K562 (cell line): ENCODE measurements at regions not wholly inside any gene's neighbourhood (a gene's known extent, or its start where the extent isn't known, plus 50 kb on each side); places are given as distances from the start of the nearest gene placed in this dataset.

Experiments used
- ATAC-seq: fragments of 200-7000 bp; cut with Tn5 transposase; 3 replicates; pipeline ENCODE4 v1.9.1; 2020; ENCODE audit warnings: moderate library complexity
- BruUV-seq: library from RNA; stranded (reverse); fragments of 400-500 nt; replicated peaks from 2 replicates; lab custom pipeline; 2021; lab: Mats Ljungman, UMichigan
- CTCF ChIA-PET: fragments of 300-600 bp; formaldehyde crosslinking; extraction: SDS; loops from one replicate; lab custom pipeline; 2021; ENCODE audit warnings: low intra/inter-chr PET ratio; lab: Yijun Ruan, JAX
- POLR2A ChIA-PET: fragments of 300-600, 350-650 bp; sonication (Branson Sonifier 250); formaldehyde crosslinking; extraction: SDS; loops from one replicate; lab custom pipeline; 2021; ENCODE audit warnings: antibody characterized with exemption, inconsistent platforms; lab: Yijun Ruan, JAX
- DNase-seq, 4 experiments: peaks; one replicate each; pipeline versions ENCODE4 v3.0.0 to v3.0.0-alpha.2; 2011 to 2018; ENCODE audit warnings: low spot score in 3 of 4, mixed read lengths in 3 of 4; ENCODE audit errors: extremely low read depth in 1 of 4
- FAIRE-seq: peaks from 2 replicates; lab custom pipeline; 2011; peaks lifted over from hg19 to GRCh38; lab: Jason Lieb, UNC
- H2AFZ ChIP-seq: 2 replicates; pipeline ENCODE4 v1.6.0; 2011; ENCODE audit warnings: low read depth, low read length, control low read depth, inconsistent platforms
- H3K27ac ChIP-seq: fragments of 200-600 bp; 3 replicates; pipeline ENCODE4 v1.8.0; 2011; ENCODE audit warnings: low read depth, mild to moderate bottlenecking, control low read depth, inconsistent platforms, low read length, moderate library complexity, mixed read lengths; ENCODE audit errors: extremely low read depth
- H3K27me3 ChIP-seq, 2 experiments: fragments of 300-600 bp in 1 of 2; 2 replicates in 1 of 2; 3 replicates in 1 of 2; pipeline versions ENCODE4 v1.6.0 to v1.8.0; 2011; ENCODE audit warnings: inconsistent platforms in 2 of 2, low read length in 2 of 2, mild to moderate bottlenecking in 1 of 2, mixed read lengths in 1 of 2, moderate library complexity in 1 of 2; ENCODE audit not compliant: control insufficient read depth in 2 of 2, insufficient read depth in 2 of 2
- H3K36me3 ChIP-seq: fragments of 300-600 bp; 3 replicates; pipeline ENCODE4 v1.8.0; 2011; ENCODE audit warnings: mild to moderate bottlenecking, low read length, inconsistent platforms; ENCODE audit not compliant: control insufficient read depth, insufficient read depth
- H3K4me1 ChIP-seq, 2 experiments: fragments of 200-600 bp in 1 of 2; replicated peaks in 1 of 2; 2 replicates in 1 of 2; 3 replicates in 1 of 2; pipeline versions ENCODE4 v1.5.1 to v1.8.0; 2011; ENCODE audit warnings: inconsistent platforms in 2 of 2, low read length in 2 of 2, mild to moderate bottlenecking in 1 of 2, mixed read lengths in 1 of 2, moderate library complexity in 1 of 2; ENCODE audit not compliant: control insufficient read depth in 2 of 2, insufficient read depth in 2 of 2
- H3K4me2 ChIP-seq: 2 replicates; pipeline ENCODE4 v1.6.1; 2011; ENCODE audit warnings: low read length, control low read depth, inconsistent platforms, mixed read lengths; ENCODE audit not compliant: insufficient read depth
- H3K4me3 ChIP-seq: fragments of 200-600 bp; sonication (generic), shearing (Covaris generic); 2 replicates; pipeline ENCODE4 v1.5.1; 2016; ENCODE audit warnings: control low read depth, inconsistent platforms
- H3K79me2 ChIP-seq: fragments of 200-600 bp; 3 replicates; pipeline ENCODE4 v1.8.0; 2011; ENCODE audit warnings: low read length, inconsistent platforms; ENCODE audit not compliant: control insufficient read depth, insufficient read depth
- H3K9ac ChIP-seq, 2 experiments: 2 replicates each; pipeline versions ENCODE4 v1.6.0 to v1.6.1; 2011; ENCODE audit warnings: low read depth in 2 of 2, low read length in 2 of 2, control low read depth in 1 of 2, inconsistent platforms in 1 of 2, mild to moderate bottlenecking in 1 of 2, mixed read lengths in 1 of 2; ENCODE audit not compliant: insufficient read depth in 1 of 2
- H3K9me1 ChIP-seq: one replicate; pipeline ENCODE4 v1.6.0; 2011; ENCODE audit warnings: inconsistent platforms, mild to moderate bottlenecking, low read length, moderate library complexity; ENCODE audit not compliant: control insufficient read depth, insufficient read depth
- H3K9me3 ChIP-seq: replicated peaks from 2 replicates; pipeline ENCODE4 v1.5.1; 2011; ENCODE audit warnings: low read depth, low read length, inconsistent platforms; ENCODE audit not compliant: control insufficient read depth, insufficient read depth
- H4K20me1 ChIP-seq: replicated peaks from 2 replicates; pipeline ENCODE4 v1.6.1; 2011; ENCODE audit warnings: low read length, inconsistent platforms, mixed read lengths; ENCODE audit not compliant: control insufficient read depth, insufficient read depth
- CBX2 ChIP-seq: fragments of 200-600 bp; sonication (generic); IDR thresholded peaks from one replicate; pipeline ENCODE4 v1.6.1; 2012; ENCODE audit warnings: mild to moderate bottlenecking, low read length, inconsistent platforms; ENCODE audit not compliant: insufficient read depth, poor library complexity, severe bottlenecking
- EHMT2 ChIP-seq: fragments of 450-650 bp; IDR thresholded peaks from 2 replicates; pipeline ENCODE4 v1.6.1; 2018; ENCODE audit warnings: antibody characterized with exemption
- PRPF4 ChIP-seq: fragments of 200-400 bp; formaldehyde crosslinking; IDR thresholded peaks from one replicate; pipeline ENCODE4 v1.6.1; 2017; ENCODE audit warnings: low read length, low read depth, mild to moderate bottlenecking; ENCODE audit not compliant: insufficient read depth, poor library complexity, severe bottlenecking
- SMARCB1 ChIP-seq: IDR thresholded peaks from 2 replicates; pipeline ENCODE4 v1.6.1; 2011; ENCODE audit warnings: improper control_type of control experiment, low read depth; ENCODE audit not compliant: insufficient read length
- ZNF197 ChIP-seq: fragments of 200-800 bp; sonication (Bioruptor generic); IDR thresholded peaks from 2 replicates; pipeline ENCODE4 v1.6.1; 2016; ENCODE audit warnings: low read depth, missing genetic modification characterization, missing compliant biosample characterization
- ZNF3 ChIP-seq: fragments of 250-450 bp; sonication (Bioruptor Pico); IDR thresholded peaks from 2 replicates; pipeline ENCODE4 v1.5.0; 2021; ENCODE audit warnings: mild to moderate bottlenecking, moderate library complexity
- ZSCAN32 ChIP-seq: fragments of 450-650 bp; formaldehyde crosslinking; IDR thresholded peaks from 2 replicates; pipeline ENCODE4 v1.4.0; 2020; ENCODE audit warnings: mild to moderate bottlenecking, moderate library complexity
- WGBS: fragments of 100-300 bp; shearing (Covaris generic); methylation state at CpG from one replicate; pipeline ENCODE4 v1.1.6; 2016; ENCODE audit warnings: low coverage, mixed read lengths; ENCODE audit not compliant: insufficient coverage; ENCODE audit errors: missing lambda C conversion rate; 5-methylcytosine and 5-hydroxymethylcytosine counted together
- in situ Hi-C: fragments of 300-500 bp; cut with MboI; formaldehyde crosslinking; loops from 4 replicates; pipeline ENCODE4 v1.15.0; 2018; ENCODE audit warnings: inconsistent platforms, mixed read lengths
- intact Hi-C: fragments of 100-400 bp; cut with micrococcal nuclease; formaldehyde crosslinking; loops from 2 replicates; pipeline ENCODE4 v1.14.2; 2022

DNA sequence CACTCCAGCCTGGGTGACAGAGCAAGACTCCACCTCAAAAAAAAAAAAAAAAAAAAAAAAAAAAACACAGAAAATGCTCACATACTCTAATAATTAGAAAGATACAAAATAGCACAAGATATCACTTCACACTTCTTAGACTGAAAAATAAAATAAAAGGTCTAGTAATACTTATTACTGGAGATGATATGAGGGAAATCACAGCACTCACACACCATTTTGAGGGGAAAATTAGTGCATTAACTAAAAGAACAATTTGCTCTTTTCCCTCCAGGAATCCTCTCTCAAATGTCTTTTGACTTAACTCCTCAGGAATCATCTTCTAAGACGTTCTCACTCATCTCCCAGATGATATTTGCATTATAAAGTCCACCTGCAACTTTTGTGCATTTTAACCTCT lies 697.9 kb upstream of the SOX9 start:
- Histone ChIP-seq H3K4me1 (no peaks in the 10 kb centered on the region), H3K79me2 (no peaks in the 10 kb centered on the region), H3K4me3 (no peak overlapping the region), H3K27me3 (no peaks in the 10 kb centered on the region), H3K36me3 (no peaks in the 10 kb centered on the region), H2AFZ (no peak overlapping the region), H3K27ac (no peak overlapping the region), H3K9me1 (no peaks in the 10 kb centered on the region), H4K20me1 (no peaks in the 10 kb centered on the region), H3K4me2 (no peak overlapping the region), H3K9me3 (no peaks in the 10 kb centered on the region), H3K9ac (no peak overlapping the region)
- intact Hi-C loops = no loop called here
- BruUV-seq = no TSS peak
- WGBS = 0% methylated on average over 1 of the region's 1 CpG
- ChIA-PET CTCF (no interaction called here), POLR2A (no interaction called here)
- TF ChIP-seq CBX2 (no peak), ZNF197 (CRISPR knock-in tag) (no peak), SMARCB1 (no peak), PRPF4 (no peak), EHMT2 (no peak), ZNF3 (CRISPR knock-in tag) (no peak), ZSCAN32 (CRISPR knock-in tag) (no peak)
- ATAC-seq (no peak), FAIRE-seq (no peak), DNase-seq (no peak)
- in situ Hi-C loops = no loop called here
